Loucy (cell line): ENCODE measurements at regions not wholly inside any gene's neighbourhood (a gene's known extent, or its start where the extent isn't known, plus 50 kb on each side); places are given as distances from the start of the nearest gene placed in this dataset.

ENCODE experiments used
- CTCF ChIP-seq: fragments of 200-600 bp; sonication (generic); conservative IDR thresholded peaks from 2 replicates; pipeline ENCODE4 v1.5.1; 2014; ENCODE audit warnings: mild to moderate bottlenecking, antibody characterized with exemption, low read length
- EZH2phosphoT487 ChIP-seq: fragments of 200-600 bp; IDR thresholded peaks from 2 replicates; pipeline ENCODE4 v1.6.1; 2018; ENCODE audit warnings: antibody characterized with exemption, mild to moderate bottlenecking, moderate library complexity, borderline replicate concordance

- no peak for TF ChIP-seq CTCF
- TF ChIP-seq EZH2phosphoT487: no peak
Observed at GRCh38 chr14:56903304-56903969, 93.2 kb upstream of the OTX2 start.
